K562 (cell line): ENCODE measurements at regions not wholly inside any gene's neighbourhood (a gene's known extent, or its start where the extent isn't known, plus 50 kb on each side); places are given as distances from the start of the nearest gene placed in this dataset.

Experiments
- ATAC-seq: fragments of 200-7000 bp; cut with Tn5 transposase; 3 replicates; pipeline ENCODE4 v1.9.1; 2020; ENCODE audit warnings: moderate library complexity
- BruUV-seq: library from RNA; stranded (reverse); fragments of 400-500 nt; replicated peaks from 2 replicates; lab custom pipeline; 2021; lab: Mats Ljungman, UMichigan
- CTCF ChIA-PET: fragments of 300-600 bp; formaldehyde crosslinking; extraction: SDS; loops from one replicate; lab custom pipeline; 2021; ENCODE audit warnings: low intra/inter-chr PET ratio; lab: Yijun Ruan, JAX
- POLR2A ChIA-PET: fragments of 300-600, 350-650 bp; sonication (Branson Sonifier 250); formaldehyde crosslinking; extraction: SDS; loops from one replicate; lab custom pipeline; 2021; ENCODE audit warnings: antibody characterized with exemption, inconsistent platforms; lab: Yijun Ruan, JAX
- DNase-seq, 4 experiments: peaks; one replicate each; pipeline versions ENCODE4 v3.0.0 to v3.0.0-alpha.2; 2011 to 2018; ENCODE audit warnings: low spot score in 3 of 4, mixed read lengths in 3 of 4; ENCODE audit errors: extremely low read depth in 1 of 4
- FAIRE-seq: peaks from 2 replicates; lab custom pipeline; 2011; peaks lifted over from hg19 to GRCh38; lab: Jason Lieb, UNC
- H2AFZ ChIP-seq: 2 replicates; pipeline ENCODE4 v1.6.0; 2011; ENCODE audit warnings: low read depth, low read length, control low read depth, inconsistent platforms
- H3K27ac ChIP-seq: fragments of 200-600 bp; 3 replicates; pipeline ENCODE4 v1.8.0; 2011; ENCODE audit warnings: low read depth, mild to moderate bottlenecking, control low read depth, inconsistent platforms, low read length, moderate library complexity, mixed read lengths; ENCODE audit errors: extremely low read depth
- H3K27me3 ChIP-seq, 2 experiments: fragments of 300-600 bp in 1 of 2; 2 replicates in 1 of 2; 3 replicates in 1 of 2; pipeline versions ENCODE4 v1.6.0 to v1.8.0; 2011; ENCODE audit warnings: inconsistent platforms in 2 of 2, low read length in 2 of 2, mild to moderate bottlenecking in 1 of 2, mixed read lengths in 1 of 2, moderate library complexity in 1 of 2; ENCODE audit not compliant: control insufficient read depth in 2 of 2, insufficient read depth in 2 of 2
- H3K36me3 ChIP-seq: fragments of 300-600 bp; 3 replicates; pipeline ENCODE4 v1.8.0; 2011; ENCODE audit warnings: mild to moderate bottlenecking, low read length, inconsistent platforms; ENCODE audit not compliant: control insufficient read depth, insufficient read depth
- H3K4me1 ChIP-seq, 2 experiments: fragments of 200-600 bp in 1 of 2; replicated peaks in 1 of 2; 2 replicates in 1 of 2; 3 replicates in 1 of 2; pipeline versions ENCODE4 v1.5.1 to v1.8.0; 2011; ENCODE audit warnings: inconsistent platforms in 2 of 2, low read length in 2 of 2, mild to moderate bottlenecking in 1 of 2, mixed read lengths in 1 of 2, moderate library complexity in 1 of 2; ENCODE audit not compliant: control insufficient read depth in 2 of 2, insufficient read depth in 2 of 2
- H3K4me2 ChIP-seq: 2 replicates; pipeline ENCODE4 v1.6.1; 2011; ENCODE audit warnings: low read length, control low read depth, inconsistent platforms, mixed read lengths; ENCODE audit not compliant: insufficient read depth
- H3K4me3 ChIP-seq: fragments of 200-600 bp; sonication (generic), shearing (Covaris generic); 2 replicates; pipeline ENCODE4 v1.5.1; 2016; ENCODE audit warnings: control low read depth, inconsistent platforms
- H3K79me2 ChIP-seq: fragments of 200-600 bp; 3 replicates; pipeline ENCODE4 v1.8.0; 2011; ENCODE audit warnings: low read length, inconsistent platforms; ENCODE audit not compliant: control insufficient read depth, insufficient read depth
- H3K9ac ChIP-seq, 2 experiments: 2 replicates each; pipeline versions ENCODE4 v1.6.0 to v1.6.1; 2011; ENCODE audit warnings: low read depth in 2 of 2, low read length in 2 of 2, control low read depth in 1 of 2, inconsistent platforms in 1 of 2, mild to moderate bottlenecking in 1 of 2, mixed read lengths in 1 of 2; ENCODE audit not compliant: insufficient read depth in 1 of 2
- H3K9me1 ChIP-seq: one replicate; pipeline ENCODE4 v1.6.0; 2011; ENCODE audit warnings: inconsistent platforms, mild to moderate bottlenecking, low read length, moderate library complexity; ENCODE audit not compliant: control insufficient read depth, insufficient read depth
- H3K9me3 ChIP-seq: replicated peaks from 2 replicates; pipeline ENCODE4 v1.5.1; 2011; ENCODE audit warnings: low read depth, low read length, inconsistent platforms; ENCODE audit not compliant: control insufficient read depth, insufficient read depth
- H4K20me1 ChIP-seq: replicated peaks from 2 replicates; pipeline ENCODE4 v1.6.1; 2011; ENCODE audit warnings: low read length, inconsistent platforms, mixed read lengths; ENCODE audit not compliant: control insufficient read depth, insufficient read depth
- COPS2 ChIP-seq: fragments of 450-650 bp; conservative IDR thresholded peaks from 2 replicates; pipeline ENCODE4 v1.6.1; 2016; ENCODE audit warnings: mild to moderate bottlenecking, moderate library complexity
- HNRNPUL1 ChIP-seq: fragments of 200-400 bp; formaldehyde crosslinking; IDR thresholded peaks from 2 replicates; pipeline ENCODE4 v1.6.1; 2017; ENCODE audit warnings: low read length
- MCM5 ChIP-seq: fragments of 450-650 bp; IDR thresholded peaks from 2 replicates; pipeline ENCODE4 v1.6.1; 2016; ENCODE audit warnings: low read depth
- MNT ChIP-seq, 2 experiments: fragments of 450-650 bp; conservative IDR thresholded peaks; 2 replicates each; pipeline ENCODE4 v1.6.1; 2017; ENCODE audit warnings: mild to moderate bottlenecking in 2 of 2, moderate library complexity in 2 of 2
- MXI1 ChIP-seq: IDR thresholded peaks from 2 replicates; pipeline ENCODE4 v1.6.1; 2011; ENCODE audit warnings: low read depth, mild to moderate bottlenecking, improper control_type of control experiment, low read length
- PHF20 ChIP-seq: fragments of 450-650 bp; IDR thresholded peaks from 2 replicates; pipeline ENCODE4 v1.6.1; 2018; ENCODE audit not compliant: partially characterized antibody
- PTRF ChIP-seq: fragments of 450-650 bp; IDR thresholded peaks from 2 replicates; pipeline ENCODE4 v1.6.1; 2016; ENCODE audit warnings: mild to moderate bottlenecking, missing genetic modification characterization, missing compliant biosample characterization
- RBM15 ChIP-seq: fragments of 200-400 bp; formaldehyde crosslinking; IDR thresholded peaks from 2 replicates; pipeline ENCODE4 v1.6.1; 2018; ENCODE audit warnings: mild to moderate bottlenecking, low read length, moderate library complexity; ENCODE audit not compliant: insufficient read depth
- REST ChIP-seq, 2 experiments: fragments of 450-650 bp; formaldehyde crosslinking in 1 of 2; IDR thresholded peaks; 2 replicates each; pipeline versions ENCODE4 v1.4.0 to v1.6.1; 2014 to 2020; ENCODE audit warnings: mild to moderate bottlenecking in 2 of 2, borderline replicate concordance in 1 of 2, low read depth in 1 of 2
- TFAM ChIP-seq: fragments of 250-450 bp; sonication (Bioruptor Pico); conservative IDR thresholded peaks from 2 replicates; pipeline ENCODE4 v1.5.0; 2021; ENCODE audit warnings: mild to moderate bottlenecking, moderate library complexity
- TFAP4 ChIP-seq: sonication (generic); formaldehyde crosslinking; IDR thresholded peaks from 2 replicates; pipeline ENCODE4 v1.8.0; 2022; ENCODE audit warnings: missing genetic modification reagents, mild to moderate bottlenecking, moderate library complexity, borderline replicate concordance
- WGBS: fragments of 100-300 bp; shearing (Covaris generic); methylation state at CpG from one replicate; pipeline ENCODE4 v1.1.6; 2016; ENCODE audit warnings: low coverage, mixed read lengths; ENCODE audit not compliant: insufficient coverage; ENCODE audit errors: missing lambda C conversion rate; 5-methylcytosine and 5-hydroxymethylcytosine counted together
- in situ Hi-C: fragments of 300-500 bp; cut with MboI; formaldehyde crosslinking; loops from 4 replicates; pipeline ENCODE4 v1.15.0; 2018; ENCODE audit warnings: inconsistent platforms, mixed read lengths
- intact Hi-C: fragments of 100-400 bp; cut with micrococcal nuclease; formaldehyde crosslinking; loops from 2 replicates; pipeline ENCODE4 v1.14.2; 2022

- ATAC-seq (no peak), DNase-seq (no peak), FAIRE-seq (no peak)
- WGBS: 0% methylated on average over 3 of the region's 3 CpGs
- Histone ChIP-seq H3K79me2 (no peaks in the 10 kb centered on the region), H3K4me1 (no peaks in the 10 kb centered on the region), H3K9me3 (no peaks in the 10 kb centered on the region), H3K36me3 (no peaks in the 10 kb centered on the region), H3K4me2 (no peak overlapping the region), H3K9me1 (no peaks in the 10 kb centered on the region), H4K20me1 (no peaks in the 10 kb centered on the region), H3K9ac (no peak overlapping the region), H3K27ac (no peak overlapping the region), H3K4me3 (no peak overlapping the region), H2AFZ (no peak overlapping the region), H3K27me3 (no peaks in the 10 kb centered on the region)
- intact Hi-C loops (no loop called here), in situ Hi-C loops (no loop called here)
- ChIA-PET CTCF (no interaction called here), POLR2A (no interaction called here)
- no TSS peak for BruUV-seq
- no peak for TF ChIP-seq PTRF (tag)
- no peak for TF ChIP-seq RBM15
- no peak for TF ChIP-seq PHF20
- no peak for TF ChIP-seq COPS2
- no peak for TF ChIP-seq TFAM
- TF ChIP-seq MCM5: no peak
- no peak for TF ChIP-seq HNRNPUL1
- no peak for TF ChIP-seq REST (IDR thresholded peaks at IDR 0.05; ENCODE audit: borderline replicate concordance)
- TF ChIP-seq REST (CRISPR knock-in tag; IDR thresholded peaks at IDR 0.05; ENCODE audit: low read depth): no peak
- TF ChIP-seq MNT (conservative IDR thresholded peaks at IDR 0.05): no peak
- no peak for TF ChIP-seq MXI1
- TF ChIP-seq TFAP4 (CRISPR knock-in tag): no peak
These were observed 146.5 kb upstream of the EDNRB start for GRCh38 chr13:78065141-78065540.
